Posterior vena cava (tissue), 2 donors: ENCODE measurements at regions not wholly inside any gene's neighbourhood (a gene's known extent, or its start where the extent isn't known, plus 50 kb on each side); places are given as distances from the start of the nearest gene placed in this dataset.

ENCODE experiments used
- DNase-seq: peaks from one replicate; pipeline ENCODE4 v3.0.0-alpha.2; 2020; ENCODE audit warnings: low spot score
- intact Hi-C, 2 donors: fragments of 100-400 bp; cut with DNase I; formaldehyde crosslinking; loops; one replicate each; pipeline versions ENCODE4 v1.14.1 to v1.14.2; 2022 to 2023
- donor health status: DM: yes; HTN: yes; CAD: no.
- donor health status: DM: yes; HTN: yes; CAD: no.

- DNase-seq: no peak
Measured at GRCh38 chr2:12253167-12253778, 463.5 kb upstream of the TRIB2 start.

DNA sequence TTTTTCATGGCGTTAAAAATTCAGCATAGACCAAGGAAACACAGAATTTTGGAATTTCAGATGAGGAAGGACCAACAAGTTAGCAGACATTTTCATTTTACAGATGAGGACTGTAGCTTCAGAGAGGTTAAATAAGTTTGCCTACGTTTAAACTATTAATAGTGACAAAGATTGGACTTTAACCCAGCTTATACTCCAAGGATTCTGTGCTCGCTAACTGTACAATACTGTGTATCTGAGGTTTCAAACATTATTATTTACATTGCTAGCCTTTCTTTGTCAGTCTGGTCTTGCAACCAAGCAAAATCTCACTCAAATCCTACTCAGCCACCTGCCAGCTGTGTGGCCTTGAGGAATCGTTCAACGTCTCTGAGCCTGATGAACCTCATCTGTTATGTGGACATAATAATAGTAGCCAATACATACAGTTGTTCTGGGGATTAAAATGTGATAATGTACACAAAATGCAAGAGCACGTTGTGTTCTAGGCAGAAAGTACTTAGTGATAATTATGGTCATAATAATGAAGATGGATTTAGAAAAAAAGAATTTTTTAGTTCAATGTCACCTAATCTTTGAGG lies 462.4 kb upstream of the TRIB2 start:
- DNase-seq: no peak
- intact Hi-C loops: no loop called here

More at GRCh38 chr2:12253167-12253778, 463.5 kb upstream of the TRIB2 start:
- intact Hi-C loops: no loop called here

DNA sequence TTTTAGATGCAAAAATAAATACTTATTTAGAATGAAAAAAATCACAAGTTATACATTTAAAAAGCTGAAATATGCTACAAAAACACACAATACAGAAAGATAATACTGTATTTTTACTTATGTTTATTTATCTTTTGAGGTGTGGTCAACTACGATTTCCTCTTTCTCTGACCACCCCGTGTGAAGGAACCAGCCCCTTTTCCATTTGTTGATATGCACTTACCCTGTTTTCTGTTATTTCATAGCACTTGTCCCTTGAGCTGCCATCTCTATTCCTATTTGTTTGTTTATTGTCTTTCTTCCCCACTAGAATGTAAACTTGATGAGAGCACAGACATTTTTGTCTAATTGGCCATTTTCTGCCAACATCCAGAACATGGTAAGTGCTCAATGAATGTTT lies 460.5 kb upstream of the TRIB2 start:
- intact Hi-C loops: no loop called here
- DNase-seq: no peak

DNA sequence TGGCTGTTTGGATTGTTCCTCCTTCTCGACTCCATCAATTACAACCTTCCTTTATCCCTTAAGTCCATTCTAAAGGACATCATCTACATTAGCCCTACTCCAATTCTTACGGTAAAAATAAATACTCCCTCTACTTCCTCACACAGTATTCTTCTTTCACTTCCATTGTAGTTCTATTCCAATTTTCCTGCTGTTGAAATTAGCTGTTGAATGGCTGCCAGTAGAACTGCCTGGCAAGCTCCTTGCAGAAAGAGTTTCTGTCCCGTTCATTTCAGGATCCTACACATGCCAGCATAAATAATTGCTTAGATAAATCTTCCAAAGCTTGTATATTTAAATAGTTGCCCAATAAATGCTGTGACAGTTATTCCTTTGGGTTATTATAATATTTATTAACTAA lies 459.3 kb upstream of the TRIB2 start:
- no peak for DNase-seq
- intact Hi-C loops: no loop called here

GRCh38 chr2:12259493-12259892 lies 457.2 kb upstream of the TRIB2 start:
- DNase-seq: no peak
- intact Hi-C loops: no loop called here

GRCh38 chr2:12261986-12262680 lies 454.6 kb upstream of the TRIB2 start:
- intact Hi-C loops: no loop called here
- DNase-seq: no peak

DNA sequence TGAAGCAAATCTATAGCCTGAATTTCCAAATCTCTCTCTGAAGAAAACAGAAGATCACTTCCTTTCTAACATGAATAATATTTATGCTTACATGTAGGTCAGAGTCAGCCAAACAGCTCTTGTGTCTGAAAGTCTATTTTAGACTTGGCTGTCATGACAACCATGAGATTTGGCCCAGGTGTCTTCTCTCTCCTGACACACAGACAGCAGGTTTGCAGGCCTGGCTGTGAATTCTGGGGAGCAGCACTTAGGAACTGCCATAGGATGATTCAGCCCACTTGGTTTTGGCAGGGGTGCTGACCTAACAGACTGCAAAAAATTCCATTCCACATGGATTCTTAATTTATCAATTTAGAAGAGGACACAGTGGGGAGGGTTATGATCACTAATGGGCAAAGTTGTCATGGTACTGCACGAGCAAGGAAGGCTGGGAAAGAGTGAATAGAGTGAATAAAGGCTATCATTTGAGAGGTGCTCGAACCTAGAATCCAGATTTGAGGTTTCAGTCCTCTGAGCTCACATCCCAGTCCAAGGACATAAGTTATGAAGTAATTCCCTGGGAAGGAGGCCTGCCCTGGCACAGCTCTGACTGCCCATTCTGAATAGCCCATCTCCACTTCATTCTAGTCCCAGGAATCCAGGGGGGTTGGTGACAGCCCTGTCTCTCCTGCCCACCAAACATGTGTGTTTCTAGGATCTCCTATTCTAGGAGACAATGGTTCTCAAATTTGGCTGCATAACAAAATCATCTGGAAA lies 453.9 kb upstream of the TRIB2 start:
- intact Hi-C loops: no loop called here
- DNase-seq: no peak

DNA sequence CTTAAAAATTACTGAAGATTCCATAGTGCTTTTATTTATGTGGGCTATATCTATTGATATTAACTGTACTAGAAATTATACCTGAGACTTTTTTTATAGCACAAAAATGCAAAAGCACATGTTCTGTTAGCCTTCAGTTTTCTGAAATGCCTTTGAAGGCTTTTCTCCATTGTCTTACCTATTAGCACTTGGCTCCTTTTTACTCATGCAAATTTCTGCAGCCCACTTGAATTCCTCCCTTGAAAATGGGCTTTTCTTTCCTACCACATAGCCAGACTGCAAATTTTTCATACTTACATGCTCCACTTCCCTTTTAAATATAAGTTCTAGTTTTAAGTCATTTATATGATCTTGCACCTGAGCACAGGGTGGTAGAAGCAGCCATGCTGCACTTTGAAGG lies 453.0 kb upstream of the TRIB2 start:
- DNase-seq: no peak
- intact Hi-C loops: no loop called here

- intact Hi-C loops: no loop called here
- DNase-seq: no peak
Measured at GRCh38 chr2:12264146-12264545, 452.6 kb upstream of the TRIB2 start.

GRCh38 chr2:12265646-12266045 lies 451.1 kb upstream of the TRIB2 start:
- DNase-seq: no peak
- intact Hi-C loops: no loop called here

DNA sequence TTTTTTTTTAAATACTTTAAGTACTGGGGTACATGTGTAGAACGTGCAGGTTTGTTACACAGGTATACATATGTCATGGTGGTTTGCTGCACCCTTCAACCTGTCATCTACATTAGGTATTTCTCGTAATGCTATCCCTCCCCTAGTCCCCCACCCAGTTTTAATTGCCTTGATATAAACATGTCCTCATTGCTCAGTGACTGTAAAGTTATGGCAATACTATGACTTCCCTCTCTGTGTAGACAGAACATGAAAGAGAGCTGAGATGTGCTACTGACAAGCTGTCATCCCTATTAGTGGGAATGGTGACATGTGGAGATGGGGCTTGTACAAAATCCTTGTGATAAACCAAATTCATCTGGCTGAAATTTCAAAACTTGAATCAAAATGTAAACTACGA lies 449.7 kb upstream of the TRIB2 start:
- no peak for DNase-seq
- intact Hi-C loops: no loop called here

DNA sequence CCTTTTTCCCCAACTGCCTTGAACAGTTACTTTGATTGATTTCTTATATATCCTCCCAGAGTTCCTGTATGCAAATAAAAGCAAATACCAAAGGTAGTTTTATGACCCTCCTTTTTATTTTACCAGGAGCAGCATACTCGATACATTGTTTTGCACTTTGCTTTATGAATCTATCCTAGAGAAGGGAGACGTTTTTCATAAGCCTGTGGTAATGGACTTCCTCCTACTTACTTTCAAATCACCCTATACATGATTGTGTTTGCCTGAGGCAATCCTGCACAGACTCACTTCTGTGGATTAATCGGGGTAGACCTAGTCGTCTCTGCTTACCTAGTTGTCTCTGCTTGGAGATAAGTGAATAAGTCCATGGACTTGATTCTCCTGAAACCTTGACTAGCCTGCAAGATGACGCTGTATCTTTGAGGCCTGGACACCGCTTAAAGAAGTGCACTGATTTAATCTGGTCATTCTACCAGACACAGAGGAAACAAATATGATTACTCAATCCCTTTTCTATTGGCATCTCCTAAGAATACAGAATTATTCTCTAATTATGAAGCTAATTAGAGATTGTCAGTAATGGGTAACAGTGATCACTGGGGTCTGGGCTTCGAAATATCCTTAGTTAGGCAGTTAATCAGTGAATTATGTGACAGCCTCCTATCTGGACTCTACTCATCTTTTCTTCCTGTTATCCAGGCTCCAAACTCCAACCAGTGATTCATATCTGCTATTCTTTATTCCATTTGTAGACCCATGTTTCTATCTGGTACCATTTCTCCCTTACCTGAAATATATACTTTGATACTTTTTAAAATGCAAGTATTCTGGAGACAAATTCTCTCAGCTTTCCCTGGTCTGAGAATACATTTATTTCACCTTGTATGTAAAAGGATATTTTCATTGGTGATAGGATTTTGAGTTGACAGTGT lies 447.4 kb upstream of the TRIB2 start:
- no peak for DNase-seq
- intact Hi-C loops: no loop called here

DNA sequence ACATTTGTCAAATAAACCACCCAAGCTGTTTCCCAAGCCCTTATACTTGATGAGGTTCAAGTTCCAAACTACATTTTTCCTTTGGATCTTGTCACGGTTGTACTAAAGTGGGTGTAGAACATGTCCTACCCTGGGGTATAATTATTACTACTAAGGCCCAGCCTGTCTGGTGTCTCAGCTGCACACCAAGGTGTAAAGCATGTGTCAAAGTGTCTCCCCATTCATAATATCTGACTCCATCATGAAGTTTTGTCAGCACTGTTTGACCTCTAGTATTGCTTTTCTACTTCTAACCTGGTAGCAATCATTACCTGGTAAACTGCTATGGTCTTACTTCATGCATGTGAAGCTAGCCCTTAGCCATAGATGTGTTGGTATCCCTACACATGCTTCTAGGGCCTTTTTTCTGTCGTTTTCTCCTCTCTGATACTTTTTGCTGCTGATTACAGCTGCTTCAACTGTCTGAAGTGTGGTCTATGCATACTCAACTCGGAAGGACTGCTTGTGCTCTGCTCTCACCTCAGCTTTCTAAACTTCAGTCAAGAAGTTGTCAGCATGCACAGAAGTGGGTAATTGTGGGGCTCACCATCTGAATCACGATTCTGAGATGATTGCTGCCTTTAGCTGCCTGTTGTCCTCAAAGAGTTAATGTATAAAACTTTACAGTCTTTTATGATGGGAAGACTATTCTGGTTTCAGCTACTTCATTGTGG lies 445.7 kb upstream of the TRIB2 start:
- no peak for DNase-seq
- intact Hi-C loops: no loop called here

DNA sequence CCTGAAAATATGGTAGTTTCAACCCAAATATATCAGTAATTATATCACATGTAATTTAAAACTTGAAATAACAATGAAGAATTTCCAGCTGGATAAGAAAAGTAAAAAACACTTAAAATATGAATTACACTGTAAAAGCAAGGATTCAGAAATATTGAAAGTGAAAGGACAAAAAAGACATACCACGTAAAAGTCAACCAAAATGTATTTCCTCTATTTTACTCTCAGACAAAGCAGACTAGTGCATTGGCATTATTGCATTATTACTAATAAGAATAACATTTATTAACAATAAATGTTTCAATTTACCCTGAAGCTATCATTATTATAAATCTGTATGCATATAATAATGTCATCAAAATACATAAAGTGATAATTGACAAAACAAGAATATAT lies 445.1 kb upstream of the TRIB2 start:
- DNase-seq: no peak
- intact Hi-C loops: no loop called here

DNA sequence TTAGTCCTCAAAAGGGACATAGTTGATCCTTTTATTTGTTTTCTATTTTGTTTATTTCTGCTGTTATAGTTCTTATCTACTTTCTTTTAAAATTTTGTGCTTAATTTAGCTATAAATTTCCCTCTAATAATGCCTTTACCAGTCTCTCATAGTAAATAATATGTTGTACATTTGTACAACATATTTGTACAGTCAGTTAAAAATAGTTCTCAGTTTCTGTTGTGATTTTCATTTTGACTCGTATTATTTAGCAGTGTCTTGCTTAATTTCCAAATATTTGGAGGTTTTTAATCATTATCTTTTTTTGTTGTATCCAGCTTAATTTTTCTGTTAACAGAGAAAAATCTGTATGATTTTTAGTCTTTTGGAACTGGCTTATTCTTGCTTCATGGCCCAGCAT lies 443.6 kb upstream of the TRIB2 start:
- intact Hi-C loops: no loop called here
- no peak for DNase-seq

- intact Hi-C loops: no loop called here
- DNase-seq: no peak
Measured at GRCh38 chr2:12274591-12274990, 442.1 kb upstream of the TRIB2 start.

DNA sequence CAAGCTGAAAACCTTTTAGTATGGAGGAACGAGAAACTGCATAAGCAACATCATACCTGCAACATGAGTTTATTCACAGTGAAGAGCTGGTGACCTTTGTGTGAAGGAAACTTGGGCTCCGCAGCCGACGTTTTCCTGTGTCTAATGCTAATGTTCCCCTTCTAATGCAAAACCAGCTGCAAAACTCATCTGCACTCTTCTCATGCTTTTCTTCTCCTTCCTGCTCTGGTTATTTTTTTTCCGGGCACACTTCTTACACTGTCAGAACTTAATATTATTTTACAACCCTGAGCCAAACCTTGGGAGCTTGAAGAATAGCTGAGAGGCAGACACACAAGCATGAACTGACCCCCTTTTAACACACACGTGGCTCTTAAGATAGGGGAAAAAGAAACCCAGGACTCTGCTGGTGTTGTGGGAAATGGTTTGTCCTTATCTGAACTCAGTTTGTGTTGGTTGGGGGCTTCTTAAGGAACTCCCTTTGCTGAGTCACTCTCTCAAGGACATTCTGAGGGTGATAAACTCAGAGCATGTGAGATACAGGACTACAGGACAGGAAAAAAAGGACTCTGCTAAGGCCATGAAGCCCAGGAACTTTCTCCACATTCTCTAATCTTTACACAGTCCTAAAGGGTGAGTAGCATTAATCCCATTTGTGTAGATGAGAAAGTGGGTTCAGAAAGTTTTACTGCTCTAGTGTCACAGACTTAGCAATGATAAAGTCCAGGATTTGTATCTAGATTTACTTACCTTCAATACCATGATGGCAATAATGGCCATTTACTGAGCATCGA lies 439.3 kb upstream of the TRIB2 start:
- no peak for DNase-seq
- intact Hi-C loops: no loop called here

GRCh38 chr2:12278217-12278750 lies 438.5 kb upstream of the TRIB2 start:
- intact Hi-C loops: no loop called here

More at GRCh38 chr2:12278217-12278750, 438.5 kb upstream of the TRIB2 start:
- no peak for DNase-seq
